SK-N-MC (cell line): ENCODE measurements at regions not wholly inside any gene's neighbourhood (a gene's known extent, or its start where the extent isn't known, plus 50 kb on each side); places are given as distances from the start of the nearest gene placed in this dataset.

ENCODE experiments used
- EZH2 ChIP-seq: fragments of 200-600 bp; sonication (generic); IDR thresholded peaks from one replicate; pipeline ENCODE4 v1.6.1; 2017; ENCODE audit warnings: antibody characterized with exemption
- FOXP2 ChIP-seq: optimal IDR thresholded peaks from 2 replicates; pipeline ENCODE3; 2011; ENCODE audit warnings: mild to moderate bottlenecking, moderate library complexity; ENCODE audit not compliant: insufficient read depth; ENCODE audit errors: extremely low read length, control extremely low read depth
- POLR2AphosphoS5 ChIP-seq: IDR thresholded peaks from 2 replicates; pipeline ENCODE4 v1.6.1; 2012; ENCODE audit warnings: mild to moderate bottlenecking, low read depth, low read length, borderline replicate concordance

DNA sequence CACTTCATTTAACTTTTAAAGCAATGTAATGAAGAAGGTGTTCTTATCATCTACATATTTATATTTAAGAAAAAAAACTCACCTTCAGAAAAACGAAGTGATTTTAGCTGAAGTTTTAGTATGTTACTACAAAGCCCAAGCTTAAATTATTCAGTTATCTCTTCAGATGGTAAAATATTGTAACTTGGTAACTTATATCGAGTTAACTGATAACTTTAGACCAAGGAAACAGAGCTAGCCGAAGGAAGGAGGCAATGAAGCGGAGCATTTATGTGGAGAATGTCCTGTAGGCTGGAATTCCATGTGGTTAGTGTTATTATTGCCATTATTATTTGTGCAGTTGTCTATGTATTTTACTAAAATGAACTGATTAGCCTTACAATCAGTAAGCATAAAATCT lies 1102.1 kb upstream of the LCORL start:
- TF ChIP-seq EZH2 = no peak
- TF ChIP-seq POLR2AphosphoS5 = no peak
- no peak for TF ChIP-seq FOXP2
